Ovary (tissue), 7 donors: ENCODE measurements at regions not wholly inside any gene's neighbourhood (a gene's known extent, or its start where the extent isn't known, plus 50 kb on each side); places are given as distances from the start of the nearest gene placed in this dataset.

Source experiments
- DNase-seq, 5 donors: peaks; one replicate each; pipeline ENCODE4 v3.0.0-alpha.2; 2019 to 2020
- H3K27ac ChIP-seq, 2 donors: fragments of 200-600 bp; one replicate each; pipeline versions ENCODE4 v1.5.1 to v1.8.0; 2019 to 2022
- H3K27me3 ChIP-seq: fragments of 200-600 bp; one replicate; pipeline ENCODE4 v1.8.0; 2022
- H3K36me3 ChIP-seq: fragments of 200-600 bp; sonication (generic); one replicate; pipeline ENCODE4 v1.5.1; 2019
- H3K4me1 ChIP-seq: one replicate; pipeline ENCODE4 v1.8.1; 2013; ENCODE audit warnings: mild to moderate bottlenecking, moderate library complexity; ENCODE audit not compliant: insufficient read depth
- H3K4me3 ChIP-seq: fragments of 200-600 bp; sonication (generic); one replicate; pipeline ENCODE4 v1.5.1; 2017
- H3K9me3 ChIP-seq, 2 donors: fragments of 200-600 bp in 1 of 2; sonication (generic) in 1 of 2; one replicate each; pipeline versions ENCODE4 v1.5.1 to v1.8.1; 2013 to 2019; ENCODE audit warnings: mild to moderate bottlenecking in 1 of 2, moderate library complexity in 1 of 2
- EP300 ChIP-seq: sonication (generic); formaldehyde crosslinking; IDR thresholded peaks from one replicate; pipeline ENCODE4 v1.6.1; 2017; ENCODE audit warnings: antibody characterized with exemption
- POLR2A ChIP-seq: fragments of 450-650 bp; IDR thresholded peaks from one replicate; pipeline ENCODE4 v1.6.1; 2017; ENCODE audit warnings: antibody characterized with exemption, mild to moderate bottlenecking, moderate library complexity
- WGBS, 3 donors: extraction: QIAGEN DNeasy Blood & Tissue Kit in 1 of 3; methylation state at CpG; one replicate each; pipeline versions ENCODE4 v1.1.5 to v1.1.7; 2013 to 2017; 5-methylcytosine and 5-hydroxymethylcytosine counted together
- intact Hi-C, 4 donors: fragments of 100-400 bp; cut with DNase I; formaldehyde crosslinking; loops; one replicate each; pipeline versions ENCODE4 v1.11.0 to v1.15.1; 2022 to 2023
- TF ChIP-seq, protein P1 (sequence below), 3 donors: fragments of 450-650 bp in 2 of 3; fragments of 200-600 bp in 1 of 3; IDR thresholded peaks; one replicate each; pipeline versions ENCODE4 v1.5.1 to v1.8.0; 2016 to 2022; ENCODE audit warnings: antibody characterized with exemption in 3 of 3, mild to moderate bottlenecking in 1 of 3
- donor health status: DM: no; HTN: no; CAD: no; lungs with moderate emphysema.
- donor health status: DM: no; HTN: no; CAD: no.
- donor health status: Bipolar disorder and iron deficiency.
- donor health status: DM: no; HTN: no; CAD: no.
- donor health status: DM: yes; HTN: yes; CAD: no.

GRCh38 chr16:85175724-85176233 lies 63.5 kb upstream of the CIBAR2 start:
- intact Hi-C loops, result loop anchor here in 2 of 4 donors (10.0 kb wide), 2 partner anchors 51 to 59 kb away; no protein-coding TSS in a partner anchor
- peaks cover 28% of the 10 kb centered on the region for H3K4me1 ChIP-seq
- H3K36me3 ChIP-seq, result no peaks in the 10 kb centered on the region
- no peak overlapping the region for H3K4me3 ChIP-seq
- H3K27ac ChIP-seq, result no peak overlapping the region
- H3K27me3 ChIP-seq, result no peaks in the 10 kb centered on the region
- DNase-seq, result no peak
- no peaks in the 10 kb centered on the region for H3K9me3 ChIP-seq
- no peak for TF ChIP-seq POLR2A
- TF ChIP-seq EP300, result no peak
- TF ChIP-seq, protein P1, sequence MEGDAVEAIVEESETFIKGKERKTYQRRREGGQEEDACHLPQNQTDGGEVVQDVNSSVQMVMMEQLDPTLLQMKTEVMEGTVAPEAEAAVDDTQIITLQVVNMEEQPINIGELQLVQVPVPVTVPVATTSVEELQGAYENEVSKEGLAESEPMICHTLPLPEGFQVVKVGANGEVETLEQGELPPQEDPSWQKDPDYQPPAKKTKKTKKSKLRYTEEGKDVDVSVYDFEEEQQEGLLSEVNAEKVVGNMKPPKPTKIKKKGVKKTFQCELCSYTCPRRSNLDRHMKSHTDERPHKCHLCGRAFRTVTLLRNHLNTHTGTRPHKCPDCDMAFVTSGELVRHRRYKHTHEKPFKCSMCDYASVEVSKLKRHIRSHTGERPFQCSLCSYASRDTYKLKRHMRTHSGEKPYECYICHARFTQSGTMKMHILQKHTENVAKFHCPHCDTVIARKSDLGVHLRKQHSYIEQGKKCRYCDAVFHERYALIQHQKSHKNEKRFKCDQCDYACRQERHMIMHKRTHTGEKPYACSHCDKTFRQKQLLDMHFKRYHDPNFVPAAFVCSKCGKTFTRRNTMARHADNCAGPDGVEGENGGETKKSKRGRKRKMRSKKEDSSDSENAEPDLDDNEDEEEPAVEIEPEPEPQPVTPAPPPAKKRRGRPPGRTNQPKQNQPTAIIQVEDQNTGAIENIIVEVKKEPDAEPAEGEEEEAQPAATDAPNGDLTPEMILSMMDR (IDR thresholded peaks at IDR 0.05), result no peak
- 52 to 72% (median 62%) methylated on average over 10 of the region's 10 CpGs for WGBS, 3 donors

GRCh38 chr16:85176541-85177447 lies 64.5 kb upstream of the CIBAR2 start:
- TF ChIP-seq POLR2A, result no peak
- TF ChIP-seq, protein P1 (IDR thresholded peaks at IDR 0.05), result no peak
- TF ChIP-seq EP300, result no peak
- no peak overlapping the region for H3K27ac ChIP-seq
- H3K27me3 ChIP-seq, result no peaks in the 10 kb centered on the region
- peaks cover 34% of the 10 kb centered on the region for H3K4me1 ChIP-seq
- no peaks in the 10 kb centered on the region for H3K36me3 ChIP-seq
- no peak overlapping the region for H3K4me3 ChIP-seq
- intact Hi-C loops, result loop anchor here in 2 of 4 donors (10.0 kb wide), 2 partner anchors 52 to 58 kb away; no protein-coding TSS in a partner anchor
- no peaks in the 10 kb centered on the region for H3K9me3 ChIP-seq
- DNase-seq, result peak in 4 of 5 donors; percentile 57 to 69 (median 60)
- WGBS, 3 donors, result 42 to 58% (median 58%) methylated on average over 26 of the region's 26 CpGs

- WGBS, 3 donors, result 77 to 84% (median 82%) methylated on average over 10 of the region's 10 CpGs
- peaks cover 41% of the 10 kb centered on the region for H3K4me1 ChIP-seq
- no peak overlapping the region for H3K27ac ChIP-seq
- H3K9me3 ChIP-seq, result no peaks in the 10 kb centered on the region
- intact Hi-C loops, result loop anchor here in 2 of 4 donors (10.0 kb wide), 2 partner anchors 53 to 57 kb away; no protein-coding TSS in a partner anchor
- TF ChIP-seq, protein P1 (IDR thresholded peaks at IDR 0.05), result no peak
- TF ChIP-seq POLR2A (no peak), EP300 (no peak)
- DNase-seq, result no peak
- no peak overlapping the region for H3K4me3 ChIP-seq
- H3K36me3 ChIP-seq, result no peaks in the 10 kb centered on the region
- no peaks in the 10 kb centered on the region for H3K27me3 ChIP-seq
Observed at GRCh38 chr16:85177448-85177846, 65.2 kb upstream of the CIBAR2 start.

GRCh38 chr16:85178006-85178591 lies 65.8 kb upstream of the CIBAR2 start:
- H3K9me3 ChIP-seq, result no peaks in the 10 kb centered on the region
- WGBS, 3 donors, result 88 to 89% (median 88%) methylated on average over 14 of the region's 14 CpGs
- no peak overlapping the region for H3K27ac ChIP-seq
- H3K27me3 ChIP-seq, result no peaks in the 10 kb centered on the region
- H3K36me3 ChIP-seq, result no peaks in the 10 kb centered on the region
- intact Hi-C loops, result loop anchor here in 2 of 4 donors (10.0 kb wide), 2 partner anchors 53 to 57 kb away; no protein-coding TSS in a partner anchor
- TF ChIP-seq EP300 (no peak), POLR2A (no peak)
- TF ChIP-seq, protein P1 (IDR thresholded peaks at IDR 0.05), result no peak
- peaks cover 42% of the 10 kb centered on the region for H3K4me1 ChIP-seq
- DNase-seq, result no peak
- H3K4me3 ChIP-seq, result no peak overlapping the region
